Stimulated activated CD4-positive, alpha-beta T cell treated with anti-CD3 and anti-CD28 coated beads, Interleukin-2, amount 100 ng/mL, for 48 hours (primary cell): ENCODE measurements at regions not wholly inside any gene's neighbourhood (a gene's known extent, or its start where the extent isn't known, plus 50 kb on each side); places are given as distances from the start of the nearest gene placed in this dataset.
"Not testable (repeated sequence)": the region's sequence is repeated elsewhere in the genome, so short reads cannot be mapped to it uniquely, and the experiment has no call there.

ENCODE experiments used
- DNase-seq, 2 donors: peaks; one replicate each; pipeline ENCODE4 v3.0.0-alpha.2; 2020

- DNase-seq = no peak
Measured at GRCh38 chr9:101840694-101841188, 102.3 kb upstream of the GRIN3A start.

GRCh38 chr9:101838988-101839387 lies 100.5 kb upstream of the GRIN3A start:
- DNase-seq = not testable (repeated sequence)

GRCh38 chr9:101836021-101836420 lies 97.6 kb upstream of the GRIN3A start:
- DNase-seq = no peak

- no peak for DNase-seq
Measured at GRCh38 chr9:101832486-101832885, 94.0 kb upstream of the GRIN3A start.

- not testable (repeated sequence) for DNase-seq
Measured at GRCh38 chr9:101821450-101821849, 83.0 kb upstream of the GRIN3A start.

- not testable (repeated sequence) for DNase-seq
Measured at GRCh38 chr9:101820983-101821382, 82.5 kb upstream of the GRIN3A start.

- DNase-seq = no peak
Measured at GRCh38 chr9:101814064-101814463, 75.6 kb upstream of the GRIN3A start.

- DNase-seq = not testable (repeated sequence)
Measured at GRCh38 chr9:101807879-101808278, 69.4 kb upstream of the GRIN3A start.

- DNase-seq = no peak
Measured at GRCh38 chr9:101796044-101796443, 57.6 kb upstream of the GRIN3A start.

- DNase-seq = no peak
Measured at GRCh38 chr9:101795147-101795546, 56.7 kb upstream of the GRIN3A start.

GRCh38 chr9:101792475-101792874 lies 54.0 kb upstream of the GRIN3A start:
- DNase-seq = no peak

GRCh38 chr9:101791938-101792337 lies 53.5 kb upstream of the GRIN3A start:
- peak in 1 of 2 donors; percentile 4 for DNase-seq

GRCh38 chr9:101791533-101791932 lies 53.1 kb upstream of the GRIN3A start:
- no peak for DNase-seq
